Breast epithelium (tissue), 4 donors: ENCODE measurements at regions not wholly inside any gene's neighbourhood (a gene's known extent, or its start where the extent isn't known, plus 50 kb on each side); places are given as distances from the start of the nearest gene placed in this dataset.
"Not testable (repeated sequence)": the region's sequence is repeated elsewhere in the genome, so short reads cannot be mapped to it uniquely, and the experiment has no call there.

Experiments used
- DNase-seq, 2 donors: peaks; one replicate each; pipeline ENCODE4 v3.0.0-alpha.2; 2019; ENCODE audit warnings: low spot score in 2 of 2
- H3K27ac ChIP-seq, 2 donors: fragments of 200-600 bp; sonication (generic) in 1 of 2; one replicate each; pipeline ENCODE4 v1.5.1; 2016 to 2019; ENCODE audit warnings: mild to moderate bottlenecking in 1 of 2
- H3K27me3 ChIP-seq, 2 donors: fragments of 200-600 bp; sonication (generic) in 1 of 2; one replicate each; pipeline versions ENCODE4 v1.5.1 to v1.6.0; 2017 to 2019; ENCODE audit warnings: control low read depth in 1 of 2, mild to moderate bottlenecking in 1 of 2
- H3K36me3 ChIP-seq: fragments of 200-600 bp; one replicate; pipeline ENCODE4 v1.5.1; 2019
- H3K4me1 ChIP-seq, 2 donors: fragments of 200-600 bp; sonication (generic); one replicate each; pipeline ENCODE4 v1.5.1; 2016 to 2019; ENCODE audit warnings: control low read depth in 1 of 2
- H3K4me3 ChIP-seq, 3 donors: fragments of 200-600 bp; sonication (generic); 1 replicate in 2 of 3; 2 replicates in 1 of 3; pipeline ENCODE4 v1.5.1; 2016 to 2019; ENCODE audit warnings: mild to moderate bottlenecking in 3 of 3, moderate library complexity in 2 of 3
- H3K9me3 ChIP-seq, 2 donors: fragments of 200-600 bp; sonication (generic) in 1 of 2; one replicate each; pipeline ENCODE4 v1.5.1; 2016 to 2019; ENCODE audit warnings: control low read depth in 1 of 2
- POLR2A ChIP-seq: fragments of 450-650 bp; IDR thresholded peaks from one replicate; pipeline ENCODE4 v1.6.1; 2016; ENCODE audit warnings: antibody characterized with exemption, mild to moderate bottlenecking, moderate library complexity
- POLR2AphosphoS5 ChIP-seq, 3 donors: sonication (generic); formaldehyde crosslinking; IDR thresholded peaks; one replicate each; pipeline ENCODE4 v1.6.1; 2017; ENCODE audit warnings: antibody characterized with exemption in 3 of 3
- intact Hi-C: fragments of 100-400 bp; cut with DNase I; formaldehyde crosslinking; loops from one replicate; pipeline ENCODE4 v1.15.1; 2023; ENCODE audit warnings: low total_unique reads
- TF ChIP-seq, protein P1 (sequence below), 3 donors: fragments of 450-650 bp; IDR thresholded peaks; one replicate each; pipeline ENCODE4 v1.5.1; 2016 to 2017; ENCODE audit warnings: antibody characterized with exemption in 3 of 3, mild to moderate bottlenecking in 3 of 3, moderate library complexity in 3 of 3

DNA sequence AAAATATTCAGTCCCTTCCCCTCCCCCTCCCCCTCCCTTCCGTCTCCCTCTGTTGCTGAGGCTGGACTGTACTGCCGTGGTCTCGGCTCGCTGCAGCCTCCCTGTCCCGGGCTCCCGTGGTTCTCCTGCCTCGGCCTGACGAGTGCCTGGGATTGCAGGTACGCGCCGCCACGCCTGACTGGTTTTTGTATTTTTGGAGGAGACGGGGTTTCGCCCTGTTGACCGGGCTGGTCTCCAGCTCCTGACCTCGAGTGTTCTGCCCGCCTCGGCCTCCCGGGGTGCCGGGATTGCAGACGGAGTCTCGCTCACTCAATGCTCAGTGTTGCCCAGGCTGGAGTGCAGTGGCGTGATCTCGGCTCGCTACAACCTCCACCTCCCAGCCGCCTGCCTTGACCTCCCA, 135.5 kb upstream of the PROKR2 start:
- H3K27me3 ChIP-seq, H3K27ac ChIP-seq, H3K9me3 ChIP-seq, DNase-seq, H3K4me3 ChIP-seq, intact Hi-C loops, H3K4me1 ChIP-seq, H3K36me3 ChIP-seq: not testable (repeated sequence)

DNA sequence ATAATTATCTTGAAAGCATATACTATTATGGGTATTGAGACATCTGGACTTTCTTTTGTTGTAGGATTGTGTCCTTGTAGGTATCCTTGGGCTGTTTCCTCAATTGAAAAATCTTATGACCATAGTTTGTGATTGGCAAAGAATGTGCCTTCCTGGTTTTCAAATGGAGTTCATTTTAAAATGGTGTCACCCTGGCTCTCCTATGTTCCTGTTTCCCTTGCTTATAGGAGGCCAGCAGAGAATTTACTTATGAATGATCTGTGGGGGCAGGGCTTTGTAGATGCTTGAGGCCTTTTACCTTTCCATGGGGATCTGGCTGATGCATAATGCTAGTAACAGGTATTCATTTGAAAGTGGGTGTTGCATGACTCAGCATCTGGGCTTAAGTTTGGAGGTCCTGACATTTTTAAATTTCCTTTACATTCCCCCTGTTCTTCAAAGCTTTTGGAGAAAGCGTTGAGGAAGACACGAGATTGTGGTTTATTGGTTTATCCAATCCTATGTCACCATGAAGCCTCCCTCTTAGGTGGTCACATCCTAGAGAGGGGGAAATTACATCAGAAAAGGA, 135.0 kb upstream of the PROKR2 start:
- no peaks in the 10 kb centered on the region for H3K27me3 ChIP-seq
- no peak for DNase-seq
- H3K4me1 ChIP-seq = no peaks in the 10 kb centered on the region
- TF ChIP-seq POLR2AphosphoS5 (IDR thresholded peaks at IDR 0.05) (no peak), POLR2A (no peak)
- TF ChIP-seq, protein P1, sequence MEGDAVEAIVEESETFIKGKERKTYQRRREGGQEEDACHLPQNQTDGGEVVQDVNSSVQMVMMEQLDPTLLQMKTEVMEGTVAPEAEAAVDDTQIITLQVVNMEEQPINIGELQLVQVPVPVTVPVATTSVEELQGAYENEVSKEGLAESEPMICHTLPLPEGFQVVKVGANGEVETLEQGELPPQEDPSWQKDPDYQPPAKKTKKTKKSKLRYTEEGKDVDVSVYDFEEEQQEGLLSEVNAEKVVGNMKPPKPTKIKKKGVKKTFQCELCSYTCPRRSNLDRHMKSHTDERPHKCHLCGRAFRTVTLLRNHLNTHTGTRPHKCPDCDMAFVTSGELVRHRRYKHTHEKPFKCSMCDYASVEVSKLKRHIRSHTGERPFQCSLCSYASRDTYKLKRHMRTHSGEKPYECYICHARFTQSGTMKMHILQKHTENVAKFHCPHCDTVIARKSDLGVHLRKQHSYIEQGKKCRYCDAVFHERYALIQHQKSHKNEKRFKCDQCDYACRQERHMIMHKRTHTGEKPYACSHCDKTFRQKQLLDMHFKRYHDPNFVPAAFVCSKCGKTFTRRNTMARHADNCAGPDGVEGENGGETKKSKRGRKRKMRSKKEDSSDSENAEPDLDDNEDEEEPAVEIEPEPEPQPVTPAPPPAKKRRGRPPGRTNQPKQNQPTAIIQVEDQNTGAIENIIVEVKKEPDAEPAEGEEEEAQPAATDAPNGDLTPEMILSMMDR (IDR thresholded peaks at IDR 0.05) = no peak
- H3K4me3 ChIP-seq = no peak overlapping the region
- no peak overlapping the region for H3K27ac ChIP-seq
- H3K36me3 ChIP-seq = no peaks in the 10 kb centered on the region
- intact Hi-C loops = no loop called here
- no peaks in the 10 kb centered on the region for H3K9me3 ChIP-seq

- Histone ChIP-seq H3K4me3 (no peak overlapping the region), H3K9me3 (no peaks in the 10 kb centered on the region), H3K36me3 (no peaks in the 10 kb centered on the region), H3K27me3 (no peaks in the 10 kb centered on the region), H3K27ac (no peak overlapping the region), H3K4me1 (no peaks in the 10 kb centered on the region)
- no peak for TF ChIP-seq POLR2AphosphoS5 (IDR thresholded peaks at IDR 0.05)
- TF ChIP-seq, protein P1 (IDR thresholded peaks at IDR 0.05) = peak in 2 of 3 donors; percentile 49 to 50
- DNase-seq = no peak
- intact Hi-C loops = no loop called here
These were observed 131.8 kb upstream of the PROKR2 start for GRCh38 chr20:5448449-5449118.

DNA sequence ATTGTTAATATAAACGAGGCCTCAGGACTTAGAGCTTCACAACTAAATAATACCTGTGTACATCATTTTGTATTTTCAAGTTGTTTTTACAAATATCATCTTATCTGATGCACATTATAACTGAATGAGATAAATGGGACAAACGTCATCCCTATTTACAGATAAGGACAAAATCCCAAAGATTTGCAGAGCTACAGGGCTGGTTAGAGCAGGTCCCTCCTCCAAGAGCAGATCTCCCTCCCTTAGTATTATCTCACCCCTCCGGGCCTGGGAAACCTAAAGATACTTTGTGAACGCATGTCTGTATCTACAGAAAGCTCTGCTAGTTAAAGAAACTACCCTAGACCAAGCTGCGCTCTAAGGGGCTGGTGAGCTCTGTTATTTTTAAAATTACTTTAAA, 130.4 kb upstream of the PROKR2 start:
- intact Hi-C loops = no loop called here
- H3K27ac ChIP-seq = no peak overlapping the region
- no peak overlapping the region for H3K4me3 ChIP-seq
- no peaks in the 10 kb centered on the region for H3K9me3 ChIP-seq
- H3K4me1 ChIP-seq = no peaks in the 10 kb centered on the region
- no peak for DNase-seq
- no peaks in the 10 kb centered on the region for H3K27me3 ChIP-seq
- no peaks in the 10 kb centered on the region for H3K36me3 ChIP-seq
- TF ChIP-seq POLR2AphosphoS5 (IDR thresholded peaks at IDR 0.05) (no peak), POLR2A (no peak)
- TF ChIP-seq, protein P1 (IDR thresholded peaks at IDR 0.05) = no peak

DNA sequence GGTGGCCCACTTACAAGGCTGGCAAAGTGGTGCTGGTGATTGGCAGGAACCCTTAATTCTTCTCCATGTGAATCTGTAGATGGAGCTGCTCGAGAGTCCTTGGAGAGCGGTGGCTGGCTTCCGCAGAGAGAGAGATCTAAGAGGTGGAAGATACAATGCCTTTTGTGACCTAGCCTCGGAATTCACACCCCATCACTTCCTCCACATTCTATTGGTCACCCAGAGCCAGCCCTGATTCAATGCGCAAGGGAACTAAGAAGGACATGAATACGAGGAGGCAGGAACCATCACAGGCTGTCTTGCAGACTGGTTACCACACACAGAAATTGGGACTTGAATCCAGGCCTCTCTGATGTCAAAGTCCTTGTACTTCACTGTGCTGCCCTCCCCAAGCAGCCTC, 128.9 kb upstream of the PROKR2 start:
- no peak overlapping the region for H3K4me3 ChIP-seq
- intact Hi-C loops = no loop called here
- TF ChIP-seq, protein P1 (IDR thresholded peaks at IDR 0.05) = no peak
- TF ChIP-seq POLR2AphosphoS5 (IDR thresholded peaks at IDR 0.05) (no peak), POLR2A (no peak)
- H3K27me3 ChIP-seq = no peaks in the 10 kb centered on the region
- H3K36me3 ChIP-seq = no peaks in the 10 kb centered on the region
- no peak for DNase-seq
- no peak overlapping the region for H3K27ac ChIP-seq
- H3K9me3 ChIP-seq = no peaks in the 10 kb centered on the region
- no peaks in the 10 kb centered on the region for H3K4me1 ChIP-seq
